IMR-90 (cell line): ENCODE measurements at regions not wholly inside any gene's neighbourhood (a gene's known extent, or its start where the extent isn't known, plus 50 kb on each side); places are given as distances from the start of the nearest gene placed in this dataset.
A peak's percentile ranks its signal among the peaks of the same experiment; 100 is the strongest.

Experiments used
- ATAC-seq: fragments of 200-7000 bp; cut with Tn5 transposase; 2 replicates; pipeline ENCODE4 v1.9.1; 2020; ENCODE audit warnings: low read depth, mild to moderate bottlenecking, moderate library complexity
- BruUV-seq: library from RNA; stranded (reverse); fragments of 400-500 nt; replicated peaks from 2 replicates; lab custom pipeline; 2021; lab: Mats Ljungman, UMichigan
- CTCF ChIA-PET: fragments of 300-600 bp; formaldehyde crosslinking; extraction: SDS; loops from one replicate; lab custom pipeline; 2021; ENCODE audit warnings: antibody characterized with exemption; lab: Yijun Ruan, JAX
- POLR2A ChIA-PET: fragments of 300-600 bp; sonication (Branson Sonifier 250); formaldehyde crosslinking; loops from one replicate; lab custom pipeline; 2022; ENCODE audit warnings: antibody characterized with exemption; ENCODE audit not compliant: unreplicated experiment; lab: Charles Lee
- DNase-seq: peaks from one replicate; pipeline ENCODE4 v3.0.0; 2013
- H2AFZ ChIP-seq: replicated peaks from 2 replicates; pipeline ENCODE3; 2013; ENCODE audit warnings: low read length, mild to moderate bottlenecking; ENCODE audit not compliant: poor library complexity
- H2AK5ac ChIP-seq: 2 replicates; pipeline ENCODE4 v1.6.1; 2013; ENCODE audit warnings: low read depth, low read length, inconsistent platforms
- H2AK9ac ChIP-seq: replicated peaks from 2 replicates; pipeline ENCODE3; 2013; ENCODE audit warnings: mild to moderate bottlenecking, low read depth, low read length, moderate library complexity; ENCODE audit not compliant: poor library complexity
- H2BK120ac ChIP-seq: 2 replicates; pipeline ENCODE4 v1.6.1; 2013; ENCODE audit warnings: low read depth, low read length, inconsistent platforms
- H2BK15ac ChIP-seq: 3 replicates; pipeline ENCODE4 v1.6.1; 2013; ENCODE audit warnings: low read depth, low read length, inconsistent platforms
- H2BK20ac ChIP-seq: 2 replicates; pipeline ENCODE4 v1.6.1; 2013; ENCODE audit warnings: low read depth, mild to moderate bottlenecking, inconsistent platforms, low read length, moderate library complexity
- H2BK5ac ChIP-seq: 2 replicates; pipeline ENCODE4 v1.6.1; 2013; ENCODE audit warnings: mild to moderate bottlenecking, low read depth, low read length, inconsistent platforms; ENCODE audit not compliant: poor library complexity, severe bottlenecking
- H3K14ac ChIP-seq: replicated peaks from 2 replicates; pipeline ENCODE4 v1.6.1; 2013; ENCODE audit warnings: low read depth, low read length, inconsistent platforms
- H3K18ac ChIP-seq: 2 replicates; pipeline ENCODE4 v1.6.1; 2013; ENCODE audit warnings: low read depth, low read length, control low read depth
- H3K23ac ChIP-seq: 2 replicates; pipeline ENCODE4 v1.6.1; 2013; ENCODE audit warnings: low read depth, low read length, inconsistent platforms
- H3K27ac ChIP-seq: 2 replicates; pipeline ENCODE4 v1.5.1; 2013; ENCODE audit warnings: mild to moderate bottlenecking, control low read depth, low read length; ENCODE audit not compliant: insufficient read depth
- H3K27me3 ChIP-seq: 2 replicates; pipeline ENCODE4 v1.6.1; 2013; ENCODE audit warnings: low read length; ENCODE audit not compliant: control insufficient read depth, insufficient read depth
- H3K36me3 ChIP-seq: 2 replicates; pipeline ENCODE4 v1.6.1; 2013; ENCODE audit warnings: low read length, mixed read lengths; ENCODE audit not compliant: control insufficient read depth, insufficient read depth
- H3K4ac ChIP-seq: 2 replicates; pipeline ENCODE4 v1.6.1; 2013; ENCODE audit warnings: low read depth, low read length, inconsistent platforms
- H3K4me1 ChIP-seq: 2 replicates; pipeline ENCODE4 v1.6.1; 2013; ENCODE audit warnings: low read length, mixed read lengths; ENCODE audit not compliant: control insufficient read depth, insufficient read depth
- H3K4me2 ChIP-seq: 2 replicates; pipeline ENCODE4 v1.6.1; 2013; ENCODE audit warnings: low read depth, mild to moderate bottlenecking, control low read depth, low read length, moderate library complexity
- H3K4me3 ChIP-seq: 2 replicates; pipeline ENCODE4 v1.5.1; 2013; ENCODE audit warnings: low read depth, mild to moderate bottlenecking, control low read depth, low read length, moderate library complexity; ENCODE audit not compliant: insufficient read depth
- H3K56ac ChIP-seq: 2 replicates; pipeline ENCODE4 v1.6.1; 2013; ENCODE audit warnings: low read length, inconsistent platforms; ENCODE audit not compliant: insufficient read depth; ENCODE audit errors: extremely low read depth
- H3K79me1 ChIP-seq, 2 experiments: 2 replicates each; pipeline ENCODE4 v1.6.1; 2013; ENCODE audit warnings: low read length in 2 of 2, inconsistent platforms in 1 of 2, low read depth in 1 of 2
- H3K9ac ChIP-seq: 2 replicates; pipeline ENCODE4 v1.6.1; 2013; ENCODE audit warnings: low read depth, low read length, control low read depth
- H3K9me1 ChIP-seq: 2 replicates; pipeline ENCODE4 v1.6.1; 2013; ENCODE audit warnings: low read length, inconsistent platforms; ENCODE audit not compliant: insufficient read depth
- H3K9me3 ChIP-seq: 2 replicates; pipeline ENCODE4 v1.6.1; 2013; ENCODE audit warnings: low read length; ENCODE audit not compliant: control insufficient read depth, insufficient read depth
- H4K20me1 ChIP-seq: 2 replicates; pipeline ENCODE4 v1.6.1; 2013; ENCODE audit warnings: low read length, inconsistent platforms; ENCODE audit not compliant: insufficient read depth
- H4K5ac ChIP-seq: 2 replicates; pipeline ENCODE4 v1.6.1; 2013; ENCODE audit warnings: mild to moderate bottlenecking, low read depth, low read length, control low read depth
- H4K8ac ChIP-seq, 2 experiments: 2 replicates each; pipeline ENCODE4 v1.6.1; 2013; ENCODE audit warnings: low read depth in 2 of 2, low read length in 2 of 2, control low read depth in 1 of 2, inconsistent platforms in 1 of 2
- H4K91ac ChIP-seq: 2 replicates; pipeline ENCODE4 v1.6.1; 2013; ENCODE audit warnings: low read depth, low read length, inconsistent platforms; ENCODE audit not compliant: insufficient read depth
- BHLHE40 ChIP-seq: fragments of 150-350 bp; IDR thresholded peaks from 2 replicates; pipeline ENCODE4 v1.6.1; 2016; ENCODE audit warnings: mild to moderate bottlenecking, low read depth, low read length
- CEBPB ChIP-seq: IDR thresholded peaks from 2 replicates; pipeline ENCODE4 v1.6.1; 2012; ENCODE audit warnings: low read depth, low read length, improper control_type of control experiment
- FOS ChIP-seq: fragments of 150-350 bp; IDR thresholded peaks from 2 replicates; pipeline ENCODE4 v1.6.1; 2016; ENCODE audit warnings: low read depth, low read length
- MAFK ChIP-seq: IDR thresholded peaks from 2 replicates; pipeline ENCODE4 v1.6.1; 2012; ENCODE audit warnings: low read depth, low read length, improper control_type of control experiment
- MAZ ChIP-seq: IDR thresholded peaks from 2 replicates; pipeline ENCODE4 v1.6.1; 2012; ENCODE audit warnings: low read depth, mild to moderate bottlenecking, low read length, improper control_type of control experiment, moderate library complexity, borderline replicate concordance
- MXI1 ChIP-seq: IDR thresholded peaks from 2 replicates; pipeline ENCODE4 v1.6.1; 2012; ENCODE audit warnings: low read depth, mild to moderate bottlenecking, low read length, moderate library complexity, borderline replicate concordance
- POLR2A ChIP-seq: IDR thresholded peaks from 2 replicates; pipeline ENCODE4 v1.6.1; 2012; ENCODE audit warnings: mild to moderate bottlenecking, low read depth, low read length
- RAD21 ChIP-seq: IDR thresholded peaks from 2 replicates; pipeline ENCODE4 v1.6.1; 2012; ENCODE audit warnings: low read length, improper control_type of control experiment
- RFX5 ChIP-seq: IDR thresholded peaks from 2 replicates; pipeline ENCODE4 v1.8.0; 2012; ENCODE audit warnings: low read depth, mild to moderate bottlenecking, low read length, moderate library complexity
- SMC3 ChIP-seq: fragments of 150-350 bp; IDR thresholded peaks from 2 replicates; pipeline ENCODE4 v1.6.1; 2016; ENCODE audit warnings: low read depth, mild to moderate bottlenecking, antibody characterized with exemption, low read length, moderate library complexity
- WGBS, 2 experiments: methylation state at CpG; one replicate each; pipeline versions ENCODE4 v1.1.5 to v1.1.7; 2013; ENCODE audit warnings: missing lambda C conversion rate in 2 of 2; ENCODE audit not compliant: insufficient read length in 1 of 2; ENCODE audit errors: extremely low coverage in 2 of 2; 5-methylcytosine and 5-hydroxymethylcytosine counted together
- dilution Hi-C: fragments of 300-500 bp; cut with HindIII; formaldehyde crosslinking; loops from one replicate; pipeline ENCODE4 v1.14.3; 2018; ENCODE audit warnings: low sequenced_read_pairs; ENCODE audit not compliant: unreplicated experiment
- in situ Hi-C: fragments of 300-500 bp; cut with MboI; formaldehyde crosslinking; loops from 3 replicates; pipeline ENCODE4 v1.14.3; 2019; ENCODE audit warnings: low sequenced_read_pairs, inconsistent platforms, mixed read lengths
- intact Hi-C: fragments of 100-400 bp; cut with micrococcal nuclease; formaldehyde crosslinking; loops from 2 replicates; pipeline ENCODE4 v1.10.0; 2022
- TF ChIP-seq, protein P1 (sequence below): fragments of 150-350 bp; IDR thresholded peaks from 2 replicates; pipeline ENCODE4 v1.6.1; 2017; ENCODE audit warnings: mild to moderate bottlenecking, antibody characterized with exemption, low read length, low read depth
- TF ChIP-seq, protein P2 (sequence below): fragments of 150-350 bp; IDR thresholded peaks from 2 replicates; pipeline ENCODE4 v1.6.1; 2016; ENCODE audit warnings: low read depth, mild to moderate bottlenecking, low read length, moderate library complexity, borderline replicate concordance
- TF ChIP-seq, protein P3 (sequence below): conservative IDR thresholded peaks from 2 replicates; pipeline ENCODE4 v1.5.1; 2012; ENCODE audit warnings: mild to moderate bottlenecking, low read depth, low read length, improper control_type of control experiment

DNA sequence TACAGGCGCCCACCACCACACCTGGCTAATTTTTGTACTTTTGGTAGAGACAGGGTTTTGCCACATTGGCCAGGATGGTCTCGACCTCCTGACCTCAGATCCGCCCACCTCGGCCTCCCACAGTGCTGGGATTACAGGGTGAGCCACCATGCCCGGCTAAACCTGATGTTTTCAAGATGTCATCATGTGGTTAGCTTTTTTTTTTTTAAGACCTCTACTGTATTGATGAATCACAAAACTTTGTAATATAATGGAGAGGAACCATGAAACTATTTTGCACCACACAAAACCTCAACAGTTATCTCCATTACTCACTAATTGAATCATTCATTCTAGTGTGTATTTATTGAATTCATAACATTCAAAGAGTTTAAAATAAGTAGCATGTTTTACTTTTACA lies 94.7 kb upstream of the NEIL3 start:
- no peak overlapping the region for H4K8ac ChIP-seq
- no peak for ATAC-seq
- H3K56ac ChIP-seq: no peak overlapping the region
- no peak overlapping the region for H2BK5ac ChIP-seq
- no peaks in the 10 kb centered on the region for H3K27me3 ChIP-seq
- H4K5ac ChIP-seq: no peak overlapping the region
- H3K4ac ChIP-seq: no peak overlapping the region
- H3K4me2 ChIP-seq: no peak overlapping the region
- no peak overlapping the region for H2AK5ac ChIP-seq
- no peak overlapping the region for H2BK15ac ChIP-seq
- no peak overlapping the region for H2BK120ac ChIP-seq
- ChIA-PET POLR2A (no interaction called here), CTCF (no interaction called here)
- TF ChIP-seq FOS (no peak), CEBPB (no peak), SMC3 (no peak), MXI1 (no peak), RFX5 (no peak), MAFK (no peak), BHLHE40 (no peak), POLR2A (no peak), MAZ (no peak), RAD21 (no peak)
- TF ChIP-seq, protein P1, sequence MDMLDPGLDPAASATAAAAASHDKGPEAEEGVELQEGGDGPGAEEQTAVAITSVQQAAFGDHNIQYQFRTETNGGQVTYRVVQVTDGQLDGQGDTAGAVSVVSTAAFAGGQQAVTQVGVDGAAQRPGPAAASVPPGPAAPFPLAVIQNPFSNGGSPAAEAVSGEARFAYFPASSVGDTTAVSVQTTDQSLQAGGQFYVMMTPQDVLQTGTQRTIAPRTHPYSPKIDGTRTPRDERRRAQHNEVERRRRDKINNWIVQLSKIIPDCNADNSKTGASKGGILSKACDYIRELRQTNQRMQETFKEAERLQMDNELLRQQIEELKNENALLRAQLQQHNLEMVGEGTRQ: no peak
- TF ChIP-seq, protein P2, sequence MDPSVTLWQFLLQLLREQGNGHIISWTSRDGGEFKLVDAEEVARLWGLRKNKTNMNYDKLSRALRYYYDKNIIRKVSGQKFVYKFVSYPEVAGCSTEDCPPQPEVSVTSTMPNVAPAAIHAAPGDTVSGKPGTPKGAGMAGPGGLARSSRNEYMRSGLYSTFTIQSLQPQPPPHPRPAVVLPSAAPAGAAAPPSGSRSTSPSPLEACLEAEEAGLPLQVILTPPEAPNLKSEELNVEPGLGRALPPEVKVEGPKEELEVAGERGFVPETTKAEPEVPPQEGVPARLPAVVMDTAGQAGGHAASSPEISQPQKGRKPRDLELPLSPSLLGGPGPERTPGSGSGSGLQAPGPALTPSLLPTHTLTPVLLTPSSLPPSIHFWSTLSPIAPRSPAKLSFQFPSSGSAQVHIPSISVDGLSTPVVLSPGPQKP: no peak
- TF ChIP-seq, protein P3, sequence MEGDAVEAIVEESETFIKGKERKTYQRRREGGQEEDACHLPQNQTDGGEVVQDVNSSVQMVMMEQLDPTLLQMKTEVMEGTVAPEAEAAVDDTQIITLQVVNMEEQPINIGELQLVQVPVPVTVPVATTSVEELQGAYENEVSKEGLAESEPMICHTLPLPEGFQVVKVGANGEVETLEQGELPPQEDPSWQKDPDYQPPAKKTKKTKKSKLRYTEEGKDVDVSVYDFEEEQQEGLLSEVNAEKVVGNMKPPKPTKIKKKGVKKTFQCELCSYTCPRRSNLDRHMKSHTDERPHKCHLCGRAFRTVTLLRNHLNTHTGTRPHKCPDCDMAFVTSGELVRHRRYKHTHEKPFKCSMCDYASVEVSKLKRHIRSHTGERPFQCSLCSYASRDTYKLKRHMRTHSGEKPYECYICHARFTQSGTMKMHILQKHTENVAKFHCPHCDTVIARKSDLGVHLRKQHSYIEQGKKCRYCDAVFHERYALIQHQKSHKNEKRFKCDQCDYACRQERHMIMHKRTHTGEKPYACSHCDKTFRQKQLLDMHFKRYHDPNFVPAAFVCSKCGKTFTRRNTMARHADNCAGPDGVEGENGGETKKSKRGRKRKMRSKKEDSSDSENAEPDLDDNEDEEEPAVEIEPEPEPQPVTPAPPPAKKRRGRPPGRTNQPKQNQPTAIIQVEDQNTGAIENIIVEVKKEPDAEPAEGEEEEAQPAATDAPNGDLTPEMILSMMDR: no peak
- H2AFZ ChIP-seq: no peak overlapping the region
- no peak overlapping the region for H3K14ac ChIP-seq
- peak; percentile 48 for DNase-seq
- no peak overlapping the region for H3K18ac ChIP-seq
- no peak overlapping the region for H3K9ac ChIP-seq
- no peak overlapping the region for H3K23ac ChIP-seq
- H2AK9ac ChIP-seq: no peak overlapping the region
- no peaks in the 10 kb centered on the region for H3K36me3 ChIP-seq
- no peak overlapping the region for H3K27ac ChIP-seq
- dilution Hi-C loops (no loop called here), in situ Hi-C loops (no loop called here), intact Hi-C loops (no loop called here)
- no peaks in the 10 kb centered on the region for H3K79me1 ChIP-seq
- no peak overlapping the region for H3K4me3 ChIP-seq
- no peak overlapping the region for H4K91ac ChIP-seq
- WGBS, 2 experiments: no CpG with 5 or more reads among the region's 5 CpGs
- no peaks in the 10 kb centered on the region for H3K9me3 ChIP-seq
- H4K20me1 ChIP-seq: no peaks in the 10 kb centered on the region
- no peak overlapping the region for H2BK20ac ChIP-seq
- H3K9me1 ChIP-seq: no peaks in the 10 kb centered on the region
- H3K4me1 ChIP-seq: no peaks in the 10 kb centered on the region
- no TSS peak for BruUV-seq
